Bronchial epithelial cell (primary cell): ENCODE measurements at regions not wholly inside any gene's neighbourhood (a gene's known extent, or its start where the extent isn't known, plus 50 kb on each side); places are given as distances from the start of the nearest gene placed in this dataset.

ENCODE experiments used
- DNase-seq: peaks from one replicate; pipeline ENCODE4 v3.0.0-alpha.2; 2010; ENCODE audit warnings: low read depth
- FAIRE-seq: peaks from 2 replicates; lab custom pipeline; 2011; peaks lifted over from hg19 to GRCh38; lab: Jason Lieb, UNC
- H3K27me3 ChIP-seq: 2 replicates; pipeline ENCODE4 v1.5.1; 2011; ENCODE audit warnings: low read length; ENCODE audit not compliant: control insufficient read depth, insufficient read depth
- H3K36me3 ChIP-seq: 2 replicates; pipeline ENCODE4 v1.5.1; 2011; ENCODE audit warnings: low read length; ENCODE audit not compliant: control insufficient read depth, insufficient read depth
- H3K4me3 ChIP-seq: 2 replicates; pipeline ENCODE4 v1.5.1; 2011; ENCODE audit warnings: mild to moderate bottlenecking, low read depth, low read length, control low read depth
- CTCF ChIP-seq: IDR thresholded peaks from 2 replicates; pipeline ENCODE4 v1.5.1; 2011; ENCODE audit warnings: mild to moderate bottlenecking, moderate library complexity, low read length, control low read depth, inconsistent platforms; ENCODE audit not compliant: insufficient read depth, severe bottlenecking

GRCh38 chr1:239913141-239913585, 178.5 kb upstream of the FMN2 start:
- H3K4me3 ChIP-seq: no peak overlapping the region
- FAIRE-seq: no peak
- H3K27me3 ChIP-seq: no peaks in the 10 kb centered on the region
- H3K36me3 ChIP-seq: no peaks in the 10 kb centered on the region
- TF ChIP-seq CTCF: no peak
- peak; percentile 2 for DNase-seq

GRCh38 chr1:239914751-239915231, 176.9 kb upstream of the FMN2 start:
- TF ChIP-seq CTCF: no peak
- H3K4me3 ChIP-seq: no peak overlapping the region
- no peaks in the 10 kb centered on the region for H3K27me3 ChIP-seq
- DNase-seq: peak; percentile 29
- H3K36me3 ChIP-seq: no peaks in the 10 kb centered on the region
- FAIRE-seq: no peak

GRCh38 chr1:239918634-239919033, 173.0 kb upstream of the FMN2 start:
- no peak for TF ChIP-seq CTCF
- no peak for FAIRE-seq

DNA sequence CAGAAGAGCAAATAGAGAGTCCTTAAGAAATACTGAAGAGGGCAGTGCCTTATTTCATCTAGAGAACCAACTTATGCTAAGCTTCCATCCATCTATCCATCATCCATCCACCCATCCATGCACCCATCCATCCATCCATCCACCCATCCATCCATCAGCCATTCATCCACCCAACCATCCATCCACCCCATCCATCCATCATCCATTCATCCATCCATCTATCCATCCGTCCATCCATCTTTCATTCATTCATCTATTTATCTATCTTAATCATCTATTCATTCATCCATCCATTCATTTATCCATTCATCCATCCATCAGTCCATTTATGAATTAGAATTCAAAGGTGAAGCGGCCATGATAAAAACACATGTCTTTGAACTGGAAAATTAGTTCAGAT, 171.5 kb upstream of the FMN2 start:
- TF ChIP-seq CTCF: no peak
- FAIRE-seq: no peak

More at GRCh38 chr1:239918634-239919033, 173.0 kb upstream of the FMN2 start:
- Histone ChIP-seq H3K36me3 (no peaks in the 10 kb centered on the region), H3K27me3 (no peaks in the 10 kb centered on the region), H3K4me3 (no peak overlapping the region)
- no peak for DNase-seq

GRCh38 chr1:239922778-239923522, 168.7 kb upstream of the FMN2 start:
- FAIRE-seq (no peak), DNase-seq (no peak)
- Histone ChIP-seq H3K36me3 (no peaks in the 10 kb centered on the region), H3K27me3 (no peaks in the 10 kb centered on the region), H3K4me3 (no peak overlapping the region)
- no peak for TF ChIP-seq CTCF

More for the DNA sequence above, 171.5 kb upstream of the FMN2 start:
- no peak overlapping the region for H3K4me3 ChIP-seq
- no peak for DNase-seq
- no peaks in the 10 kb centered on the region for H3K27me3 ChIP-seq
- no peaks in the 10 kb centered on the region for H3K36me3 ChIP-seq
